ENCODE measurements at regions not wholly inside any gene's neighbourhood (a gene's known extent, or its start where the extent isn't known, plus 50 kb on each side); places are given as distances from the start of the nearest gene placed in this dataset.

- no peak for TF ChIP-seq POLR2A (IDR thresholded peaks at IDR 0.05; ENCODE audit: borderline replicate concordance, extremely low read depth, insufficient read depth, insufficient read length)
- TF ChIP-seq CEBPB (IDR thresholded peaks at IDR 0.05; ENCODE audit: low read depth) = no peak
- no peak for TF ChIP-seq REST (IDR thresholded peaks at IDR 0.05; ENCODE audit: low read depth)
- TF ChIP-seq JUND (IDR thresholded peaks at IDR 0.05) = no peak
- no peak for TF ChIP-seq EZH2 (IDR thresholded peaks at IDR 0.05)
- TF ChIP-seq POLR2AphosphoS5 (IDR thresholded peaks at IDR 0.05; ENCODE audit: low read depth, low read length) = no peak
- TF ChIP-seq SP1 (IDR thresholded peaks at IDR 0.05; ENCODE audit: low read depth) = no peak
- TF ChIP-seq TCF7L2 (IDR thresholded peaks at IDR 0.05; ENCODE audit: borderline replicate concordance, extremely low read depth, insufficient read depth, insufficient read length) = no peak
- TF ChIP-seq CTCF (IDR thresholded peaks at IDR 0.05 in 2 of 3, conservative IDR thresholded peaks at IDR 0.05 in 1 of 3; ENCODE audit: borderline replicate concordance in 1 of 3, insufficient read depth in 1 of 3, low read depth in 2 of 3, low read length in 2 of 3) = no peak
- TF ChIP-seq, protein P1, sequence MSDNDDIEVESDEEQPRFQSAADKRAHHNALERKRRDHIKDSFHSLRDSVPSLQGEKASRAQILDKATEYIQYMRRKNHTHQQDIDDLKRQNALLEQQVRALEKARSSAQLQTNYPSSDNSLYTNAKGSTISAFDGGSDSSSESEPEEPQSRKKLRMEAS (IDR thresholded peaks at IDR 0.05) = no peak
- TF ChIP-seq RAD21 (IDR thresholded peaks at IDR 0.05; ENCODE audit: low read depth) = no peak
- no peak for TF ChIP-seq FOSL1 (IDR thresholded peaks at IDR 0.05; ENCODE audit: low read depth)
- no peak for TF ChIP-seq EZH2phosphoT487 (IDR thresholded peaks at IDR 0.05; ENCODE audit: borderline replicate concordance)
These were observed 129.6 kb upstream of the TLL1 start for GRCh38 chr4:165743422-165743821.
